ENCODE measurements at regions not wholly inside any gene's neighbourhood (a gene's known extent, or its start where the extent isn't known, plus 50 kb on each side); places are given as distances from the start of the nearest gene placed in this dataset.

DNA sequence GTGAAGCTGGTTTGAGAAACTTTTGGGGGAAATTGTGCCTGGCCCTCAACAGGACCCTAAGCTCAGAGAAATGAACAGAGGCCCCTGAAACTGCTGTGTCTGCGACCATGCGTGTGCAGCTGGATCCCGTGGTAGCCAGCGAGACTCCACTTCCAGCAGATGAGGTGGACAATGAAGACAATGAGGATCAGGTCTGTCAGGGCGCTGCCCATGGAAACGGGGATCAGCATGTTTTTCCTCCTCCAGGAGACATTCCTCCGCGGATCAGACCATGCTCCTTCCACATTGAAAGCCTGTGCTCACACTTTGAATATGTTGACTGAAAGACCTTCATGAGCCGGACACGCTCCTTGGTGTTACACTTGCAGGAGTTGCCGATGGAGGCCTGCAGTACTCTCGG lies 1439.8 kb upstream of the ALCAM start:
- TF ChIP-seq GATA2 (IDR thresholded peaks at IDR 0.05; ENCODE audit: low read depth, low read length): no peak
- TF ChIP-seq GATA3 (IDR thresholded peaks at IDR 0.05; ENCODE audit: low read depth, low read length): no peak

DNA sequence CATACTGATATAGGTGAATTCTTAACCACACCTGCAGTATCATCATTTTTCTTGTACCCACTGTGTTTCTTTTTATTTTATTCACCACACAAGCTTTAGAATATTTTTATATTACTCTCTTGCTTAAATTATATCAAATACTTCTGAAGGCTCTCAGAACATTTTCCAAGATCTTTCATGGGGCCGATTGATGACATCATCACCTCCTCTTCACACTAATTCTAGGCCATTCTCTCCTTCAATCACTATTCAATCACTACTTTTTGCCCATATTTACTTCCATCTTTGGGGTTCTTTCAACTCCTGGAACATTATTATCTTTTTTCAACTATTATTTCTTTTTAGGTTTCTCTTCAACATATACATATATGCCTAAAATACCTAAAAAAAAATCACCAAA lies 1438.8 kb upstream of the ALCAM start:
- no peak for TF ChIP-seq GATA3 (IDR thresholded peaks at IDR 0.05; ENCODE audit: low read depth, low read length)

DNA sequence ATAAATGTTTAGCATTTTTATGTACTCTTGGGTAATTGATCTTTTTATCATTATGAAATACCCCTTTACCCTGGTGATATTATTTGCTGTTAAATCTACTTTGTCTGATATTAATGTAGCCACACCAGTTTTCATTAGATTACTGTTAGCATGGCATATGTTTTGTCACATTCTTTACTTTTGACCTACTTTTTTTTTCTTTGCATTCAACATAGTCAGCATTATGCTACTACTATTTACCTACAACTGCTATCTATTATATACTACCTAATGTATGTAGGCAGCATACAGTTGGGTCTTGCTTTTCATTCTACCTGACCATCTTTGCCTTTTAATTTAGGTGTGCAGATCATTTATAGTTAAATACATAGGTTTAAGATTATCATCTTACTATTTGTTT lies 1429.6 kb upstream of the ALCAM start:
- TF ChIP-seq GATA2 (IDR thresholded peaks at IDR 0.05; ENCODE audit: low read depth, low read length): no peak
- TF ChIP-seq GATA3 (IDR thresholded peaks at IDR 0.05; ENCODE audit: low read depth, low read length): no peak

DNA sequence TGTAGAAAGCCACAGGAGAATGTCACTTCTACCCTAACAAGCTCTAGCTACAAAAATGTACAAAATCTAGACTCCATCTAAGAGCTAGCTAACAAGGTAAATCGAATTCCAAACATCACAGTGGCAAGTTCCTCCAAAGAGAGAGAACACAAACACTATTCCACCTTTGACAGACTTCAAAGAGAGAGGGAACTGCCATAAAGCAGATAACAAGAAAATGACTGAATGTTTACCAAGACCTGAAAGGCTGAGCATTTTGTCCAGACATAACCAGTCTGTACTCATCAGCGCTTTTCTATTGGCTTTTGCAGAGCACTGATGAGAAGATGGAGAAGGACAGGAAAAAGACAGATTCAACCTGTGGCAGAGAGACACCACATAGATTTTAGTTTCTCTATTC lies 1419.6 kb upstream of the ALCAM start:
- TF ChIP-seq GATA3 (IDR thresholded peaks at IDR 0.05; ENCODE audit: low read depth, low read length): no peak
- TF ChIP-seq GATA2 (IDR thresholded peaks at IDR 0.05; ENCODE audit: low read depth, low read length): no peak

DNA sequence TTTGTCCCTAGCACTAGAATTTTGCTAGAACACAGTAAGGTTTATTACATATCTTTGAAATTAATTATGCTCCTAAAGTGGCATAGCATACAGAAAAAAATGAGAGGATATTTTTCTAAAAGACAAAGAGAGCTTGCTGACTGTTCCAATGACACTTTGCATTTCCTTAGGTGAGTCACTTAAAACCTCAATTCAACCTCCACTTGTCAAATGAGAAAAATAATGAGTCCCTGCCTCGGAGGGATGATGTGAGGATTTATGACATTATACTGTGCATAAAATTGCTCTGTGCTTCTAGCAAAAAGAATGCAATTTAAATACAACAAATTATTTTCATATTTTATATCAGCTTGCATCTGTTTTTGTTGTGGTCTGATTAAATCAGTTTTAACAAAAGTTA lies 1417.0 kb upstream of the ALCAM start:
- TF ChIP-seq GATA3 (IDR thresholded peaks at IDR 0.05; ENCODE audit: low read depth, low read length) (no peak), GATA2 (IDR thresholded peaks at IDR 0.05; ENCODE audit: low read depth, low read length) (no peak)

DNA sequence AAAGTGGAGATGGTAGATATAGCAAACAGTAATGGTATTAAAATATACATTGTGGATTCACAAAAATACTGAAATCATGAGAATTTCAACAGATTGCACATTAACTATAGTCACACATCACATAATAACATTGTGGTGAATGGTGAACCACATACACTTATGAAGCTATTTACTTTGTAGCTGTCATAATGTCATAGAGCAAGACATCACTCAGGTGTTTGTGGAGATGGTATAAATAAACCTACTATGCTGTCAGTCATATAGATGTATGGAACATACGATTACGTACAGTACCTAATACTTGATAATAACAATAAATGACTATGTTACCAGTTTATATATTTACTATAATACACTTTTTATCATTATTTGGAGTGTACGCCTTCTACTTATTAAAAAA lies 1416.0 kb upstream of the ALCAM start:
- TF ChIP-seq GATA3 (IDR thresholded peaks at IDR 0.05; ENCODE audit: low read depth, low read length) (no peak), GATA2 (IDR thresholded peaks at IDR 0.05; ENCODE audit: low read depth, low read length) (no peak)

DNA sequence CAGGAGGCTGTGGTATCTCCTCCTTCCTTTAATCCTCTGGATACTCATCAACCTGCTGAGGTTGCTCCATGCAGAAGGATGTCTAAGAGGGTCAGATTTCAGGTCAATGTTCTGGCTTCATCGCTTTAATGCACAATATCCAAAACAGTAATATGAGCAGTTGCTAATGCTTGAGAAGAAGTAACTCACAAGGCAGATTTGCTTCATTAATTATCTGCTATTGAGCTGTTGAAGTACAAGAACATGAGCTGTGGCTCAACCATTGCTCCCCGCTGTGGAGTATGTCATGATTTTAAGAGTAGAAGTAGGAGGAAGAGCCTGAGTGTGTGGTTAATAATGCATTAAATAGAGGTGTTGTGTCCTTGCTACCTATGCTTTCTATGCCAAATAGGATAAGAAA lies 1412.9 kb upstream of the ALCAM start:
- TF ChIP-seq GATA2 (IDR thresholded peaks at IDR 0.05; ENCODE audit: low read depth, low read length) (no peak), GATA3 (IDR thresholded peaks at IDR 0.05; ENCODE audit: low read depth, low read length) (no peak)

DNA sequence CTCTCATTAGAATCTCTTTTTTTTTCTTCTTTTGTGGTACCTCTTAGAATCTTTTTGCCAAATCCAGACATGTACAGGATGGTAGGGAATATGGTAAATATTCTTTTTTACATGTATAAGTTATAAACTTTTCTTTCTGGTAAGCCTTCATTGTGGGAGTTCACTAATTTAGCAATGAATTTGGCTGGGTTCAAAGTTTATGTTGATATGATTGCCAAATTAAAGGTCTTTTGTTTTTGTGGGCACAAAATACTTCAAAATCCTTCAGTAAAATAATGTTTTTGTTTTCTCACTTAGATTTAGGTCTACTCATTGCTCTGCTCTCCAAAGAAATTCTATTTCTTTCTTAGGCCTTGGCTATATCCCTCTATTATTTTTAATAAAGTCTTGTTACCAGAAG lies 1405.9 kb upstream of the ALCAM start:
- TF ChIP-seq GATA2 (IDR thresholded peaks at IDR 0.05; ENCODE audit: low read depth, low read length) (no peak), GATA3 (IDR thresholded peaks at IDR 0.05; ENCODE audit: low read depth, low read length) (no peak)

DNA sequence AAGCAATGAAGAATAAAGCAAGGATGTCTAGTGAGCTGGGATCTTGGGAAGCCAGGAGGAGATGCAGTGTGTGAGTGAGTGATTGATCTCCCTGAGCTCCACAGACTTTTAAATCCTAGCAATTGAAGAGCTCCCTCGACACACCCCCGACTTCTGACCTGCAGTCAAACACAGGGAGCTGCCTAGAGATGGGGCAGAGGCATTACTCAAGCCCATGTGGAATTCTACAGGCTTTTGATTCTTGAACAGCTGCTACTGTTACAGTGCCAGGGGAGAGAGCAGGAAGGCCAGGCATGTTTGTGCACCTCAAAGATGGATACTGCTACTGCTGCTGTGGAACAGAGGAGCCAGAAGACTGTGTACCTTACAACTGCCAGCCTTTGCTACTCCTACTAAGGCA lies 1403.1 kb upstream of the ALCAM start:
- no peak for TF ChIP-seq GATA3 (IDR thresholded peaks at IDR 0.05; ENCODE audit: low read depth, low read length)
- TF ChIP-seq GATA2 (IDR thresholded peaks at IDR 0.05; ENCODE audit: low read depth, low read length): no peak

DNA sequence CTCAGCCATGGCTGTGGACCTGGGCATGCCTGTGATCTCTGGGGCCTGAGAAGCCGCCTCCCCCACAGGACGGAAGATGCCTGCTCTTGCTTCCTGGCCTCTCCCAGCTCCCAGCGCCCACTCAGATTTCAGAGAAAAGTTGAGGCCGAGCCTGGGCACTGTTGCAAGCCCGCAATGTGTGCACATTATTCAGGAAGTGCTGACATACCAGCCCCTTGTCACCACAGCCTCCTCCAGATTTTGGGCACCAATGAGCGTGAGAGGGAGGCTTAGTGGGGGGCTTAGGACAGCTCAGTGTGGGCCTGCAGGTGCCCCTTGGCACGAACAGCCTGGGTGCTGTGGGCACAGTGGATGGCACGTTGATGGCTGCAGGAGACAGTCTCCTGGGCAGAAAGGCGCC lies 1400.9 kb upstream of the ALCAM start:
- no peak for TF ChIP-seq GATA3 (IDR thresholded peaks at IDR 0.05; ENCODE audit: low read depth, low read length)
- no peak for TF ChIP-seq GATA2 (IDR thresholded peaks at IDR 0.05; ENCODE audit: low read depth, low read length)

DNA sequence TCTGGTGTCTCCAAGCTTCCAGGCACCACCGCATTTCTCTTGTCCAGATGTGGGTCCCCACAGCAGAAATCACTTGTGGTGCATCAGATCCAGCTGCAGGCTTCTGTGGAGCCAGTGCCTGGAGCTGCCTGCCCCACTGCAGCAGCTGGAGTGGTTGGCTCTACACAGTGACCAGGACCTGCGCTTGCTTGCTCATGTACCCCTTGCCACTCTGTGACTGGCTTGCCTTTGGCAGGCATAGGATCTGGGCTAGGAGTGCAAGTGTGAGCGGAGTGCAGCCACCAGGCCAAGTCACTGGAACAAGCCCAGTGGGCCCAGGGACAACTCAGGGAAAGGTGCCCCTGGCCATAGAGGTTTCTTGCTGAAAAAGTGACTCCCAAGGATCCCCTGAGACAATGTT lies 1400.0 kb upstream of the ALCAM start:
- TF ChIP-seq GATA3 (IDR thresholded peaks at IDR 0.05; ENCODE audit: low read depth, low read length): no peak
- TF ChIP-seq GATA2 (IDR thresholded peaks at IDR 0.05; ENCODE audit: low read depth, low read length): no peak

DNA sequence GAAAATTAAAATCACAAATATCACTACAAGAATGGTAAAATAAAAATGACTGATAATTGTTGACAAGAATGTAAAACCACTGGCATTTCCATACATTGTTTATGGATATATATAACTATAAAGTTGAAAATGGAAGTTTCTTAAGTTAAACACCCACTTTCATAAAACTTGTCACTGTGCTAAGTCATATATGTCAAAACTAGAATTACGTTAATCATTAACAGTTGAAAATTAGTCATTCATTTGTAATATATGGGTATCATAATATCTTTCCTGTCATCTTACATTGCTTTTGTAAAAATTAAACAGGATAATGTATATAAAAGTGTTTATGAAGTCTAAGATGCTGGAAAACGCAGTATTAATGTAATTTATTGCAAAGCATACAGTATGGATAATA lies 1398.6 kb upstream of the ALCAM start:
- no peak for TF ChIP-seq GATA3 (IDR thresholded peaks at IDR 0.05; ENCODE audit: low read depth, low read length)
- TF ChIP-seq GATA2 (IDR thresholded peaks at IDR 0.05; ENCODE audit: low read depth, low read length): no peak

DNA sequence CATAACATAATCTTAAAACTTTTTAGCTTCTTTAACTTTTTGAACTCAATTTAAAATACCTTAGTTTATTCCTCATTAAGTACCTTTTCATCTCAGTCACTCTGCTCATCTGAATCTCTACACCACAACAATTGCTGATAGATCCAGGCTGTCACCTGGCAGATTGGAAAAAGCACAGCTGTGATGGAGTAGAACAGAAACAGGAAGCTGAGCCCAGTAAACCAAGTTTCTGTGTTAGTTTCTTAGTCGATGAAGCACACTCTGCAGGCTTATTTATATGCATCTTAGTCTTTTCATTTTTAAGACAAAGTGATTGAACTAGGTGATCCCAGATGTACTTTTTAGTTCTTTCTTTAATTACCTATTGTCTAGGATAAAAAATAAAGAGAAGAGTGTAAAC lies 1398.0 kb upstream of the ALCAM start:
- no peak for TF ChIP-seq GATA3 (IDR thresholded peaks at IDR 0.05; ENCODE audit: low read depth, low read length)

DNA sequence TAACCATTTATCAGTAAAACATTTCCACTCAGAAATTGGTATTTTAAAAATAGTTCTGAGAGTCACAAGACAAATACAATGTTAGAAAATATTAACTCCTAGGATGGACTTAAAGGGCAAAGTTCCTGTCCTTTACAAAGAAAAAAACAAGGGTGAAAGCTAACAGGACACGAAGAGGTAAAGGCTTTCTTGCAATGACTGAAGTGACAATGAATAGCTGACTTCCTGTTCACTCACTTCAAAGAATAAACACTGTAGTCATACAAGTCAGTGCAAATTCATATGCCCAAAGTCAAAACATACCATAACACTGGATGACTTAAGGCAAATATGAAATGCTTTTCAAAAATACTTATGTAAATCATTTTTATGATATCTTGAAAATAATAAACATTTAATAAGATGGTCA lies 1389.8 kb upstream of the ALCAM start:
- TF ChIP-seq GATA2 (IDR thresholded peaks at IDR 0.05; ENCODE audit: low read depth, low read length): no peak

DNA sequence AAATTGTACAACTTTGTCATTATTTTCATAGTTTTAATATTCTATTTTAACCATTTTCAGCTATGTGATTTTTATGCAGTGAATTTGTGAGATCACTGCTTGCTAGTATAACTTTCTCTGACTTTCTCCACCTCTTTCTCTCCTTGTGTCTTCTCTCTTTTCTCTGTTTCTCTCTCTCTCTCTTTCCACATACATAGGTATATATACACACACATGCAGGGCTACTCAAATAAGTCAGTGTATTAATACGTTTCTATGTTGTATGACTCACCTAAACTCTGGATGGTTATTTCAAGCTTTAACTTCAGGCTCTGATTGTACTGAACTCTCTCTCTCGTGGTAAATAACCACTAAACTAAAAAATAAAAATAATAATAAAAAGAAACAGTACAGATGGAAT lies 1389.3 kb upstream of the ALCAM start:
- TF ChIP-seq GATA2 (IDR thresholded peaks at IDR 0.05; ENCODE audit: low read depth, low read length) (no peak), GATA3 (IDR thresholded peaks at IDR 0.05; ENCODE audit: low read depth, low read length) (no peak)

DNA sequence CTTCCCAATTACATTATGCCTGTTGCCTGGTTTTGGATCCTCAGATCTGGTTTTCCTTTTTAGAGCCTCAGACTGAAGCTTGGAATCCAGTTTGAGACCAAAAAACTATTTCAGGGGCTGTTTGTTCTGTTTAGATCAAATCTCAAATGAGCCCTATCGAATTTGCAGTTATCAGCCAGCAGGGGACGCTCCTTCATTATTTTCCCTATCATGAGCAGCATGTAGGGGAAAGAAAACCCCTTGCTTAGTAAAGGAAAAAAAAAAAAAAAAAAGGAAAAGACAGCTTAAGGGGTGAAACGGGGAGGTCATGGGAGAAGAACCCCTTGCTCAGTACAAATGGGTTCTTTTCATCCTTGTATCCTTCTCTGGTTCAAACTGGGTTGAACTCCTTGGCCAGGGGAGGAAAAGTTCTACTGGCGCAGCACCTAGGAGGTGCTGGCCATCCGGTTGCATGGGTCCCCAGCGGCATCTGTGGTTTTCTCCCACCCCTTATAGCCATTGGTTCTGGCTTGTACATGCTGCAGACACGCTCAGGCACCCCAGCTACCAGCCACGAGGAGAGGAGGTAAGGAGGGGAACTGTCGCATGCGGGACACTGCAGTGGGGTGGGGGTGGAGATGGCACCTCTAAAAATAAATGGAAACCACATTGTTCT lies 1375.1 kb upstream of the ALCAM start:
- no peak for TF ChIP-seq GATA3 (IDR thresholded peaks at IDR 0.05; ENCODE audit: low read depth, low read length)
- no peak for TF ChIP-seq GATA2 (IDR thresholded peaks at IDR 0.05; ENCODE audit: low read depth, low read length)
